GM18873 (cell line): ENCODE measurements at regions not wholly inside any gene's neighbourhood (a gene's known extent, or its start where the extent isn't known, plus 50 kb on each side); places are given as distances from the start of the nearest gene placed in this dataset.

Experiments used
- ATAC-seq: cut with Tn5 transposase; IDR thresholded peaks from one replicate; pipeline ENCODE4 v1.9.1; 2021; ENCODE audit warnings: mild to moderate bottlenecking, moderate library complexity, moderate number of reproducible peaks; ENCODE audit not compliant: unreplicated experiment, low FRiP score

DNA sequence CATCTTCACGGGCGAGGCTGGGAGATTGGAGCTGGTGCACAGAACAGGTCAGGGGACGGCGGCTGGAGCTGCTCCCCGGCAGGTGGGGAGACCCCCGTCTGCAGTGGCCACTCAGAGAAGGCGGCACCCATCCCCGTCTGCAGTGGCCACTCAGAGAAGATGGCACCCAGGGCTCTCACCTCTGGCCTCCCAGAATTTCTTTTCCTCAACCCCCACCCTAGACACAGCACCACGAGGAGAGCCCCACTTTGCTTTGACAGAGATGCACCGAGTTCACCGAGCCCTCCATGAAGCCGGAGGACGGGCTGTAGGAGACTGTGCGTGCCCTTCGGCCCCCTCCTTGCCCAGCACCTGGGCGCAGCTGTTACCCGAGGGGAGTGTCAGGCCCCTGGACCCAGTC lies 201.6 kb upstream of the SALL3 start:
- no peak for ATAC-seq

DNA sequence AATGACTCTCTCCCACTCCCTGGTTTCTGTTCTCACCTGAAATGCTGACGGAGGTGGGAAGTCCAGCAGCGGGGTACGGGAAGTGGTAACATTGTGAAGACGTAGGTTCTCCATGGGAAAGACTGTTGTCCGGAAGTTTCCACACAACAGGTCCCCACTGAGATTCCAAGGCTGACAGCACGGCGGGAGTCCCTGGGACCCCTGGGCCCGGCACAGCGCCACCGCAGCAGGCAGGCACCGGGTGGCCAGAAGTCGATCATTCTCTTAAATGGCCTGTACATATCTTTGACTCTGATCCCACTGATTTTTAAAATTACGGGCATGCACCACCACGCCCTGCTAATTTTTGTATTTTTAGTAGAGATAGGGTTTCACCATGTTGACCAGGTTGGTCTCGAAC lies 201.0 kb upstream of the SALL3 start:
- ATAC-seq = no peak

DNA sequence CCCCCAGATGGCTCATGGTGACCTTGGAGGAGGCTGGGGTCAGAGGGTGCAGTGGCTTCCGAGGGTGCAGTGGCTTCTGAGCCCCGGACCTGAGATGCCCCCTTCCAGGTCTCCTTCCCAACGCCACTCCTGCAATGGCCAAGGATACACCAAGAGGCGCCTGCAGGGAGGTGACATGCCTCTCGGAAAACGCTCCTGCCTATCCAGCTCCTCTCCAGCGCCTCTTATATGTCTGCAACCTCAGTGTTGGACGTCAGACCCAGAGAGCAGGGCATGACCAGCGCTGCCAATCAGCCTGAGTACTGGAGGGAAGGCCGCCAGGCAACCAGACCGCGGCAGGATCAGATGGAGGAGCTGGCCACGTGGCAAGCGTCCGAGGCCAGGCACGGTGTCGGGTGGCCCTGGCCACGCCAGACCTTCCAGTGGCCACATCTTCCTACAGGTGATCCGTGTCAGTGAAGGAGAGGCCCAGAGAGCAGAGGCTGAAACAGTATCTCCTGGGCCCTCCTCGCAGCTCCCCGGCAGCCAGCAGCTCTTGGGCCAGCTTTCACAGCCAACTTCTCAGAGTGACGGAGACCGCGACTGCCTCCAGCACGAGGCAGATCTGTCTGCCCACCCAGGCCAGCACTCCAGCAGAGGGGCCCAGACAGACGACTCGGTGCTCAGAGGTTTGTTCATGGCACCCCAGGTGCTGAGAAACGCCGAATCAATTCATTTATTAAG lies 199.5 kb upstream of the SALL3 start:
- ATAC-seq = no peak

DNA sequence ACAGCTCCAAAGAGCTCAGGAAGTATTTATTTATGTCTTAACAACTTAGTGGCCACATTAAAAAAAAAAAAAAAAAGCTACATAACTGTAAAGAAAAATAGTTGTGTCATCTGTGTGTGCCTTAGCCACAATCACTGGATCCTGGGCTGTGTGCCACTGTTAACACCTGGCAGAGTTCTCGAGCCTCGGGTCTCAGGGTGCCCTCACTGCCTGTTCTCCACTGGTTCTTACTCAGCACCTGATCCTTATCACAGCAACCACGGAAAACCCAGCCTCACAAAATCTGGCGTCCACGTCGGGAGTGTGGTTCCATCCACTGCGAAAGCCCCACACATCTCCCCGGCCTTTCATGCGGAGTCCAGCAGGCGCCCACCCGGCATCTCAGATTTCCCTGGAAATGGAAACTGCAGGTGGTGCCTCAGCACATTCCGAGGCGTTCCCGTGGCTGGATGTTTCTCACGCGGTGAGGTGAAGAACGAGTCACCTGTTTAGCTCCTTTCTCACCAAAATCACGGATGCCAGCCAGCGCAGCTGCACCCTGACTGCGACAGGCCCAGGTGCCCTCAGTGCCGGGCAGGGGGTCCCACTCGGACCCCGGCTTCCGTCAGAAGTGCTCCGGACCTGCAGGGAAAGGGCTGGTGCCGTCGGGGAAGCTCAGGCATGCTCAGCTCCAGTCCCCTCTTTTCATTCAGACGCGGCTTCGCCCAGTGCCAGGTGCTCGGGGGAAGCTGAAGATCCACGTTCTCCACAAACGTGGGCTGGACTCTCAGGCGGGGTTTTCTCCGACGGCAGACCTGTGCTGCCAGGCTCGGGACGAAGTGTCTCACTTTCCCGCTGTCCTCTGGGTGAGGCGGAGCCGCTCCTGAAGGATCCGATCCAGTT lies 198.7 kb upstream of the SALL3 start:
- no peak for ATAC-seq

DNA sequence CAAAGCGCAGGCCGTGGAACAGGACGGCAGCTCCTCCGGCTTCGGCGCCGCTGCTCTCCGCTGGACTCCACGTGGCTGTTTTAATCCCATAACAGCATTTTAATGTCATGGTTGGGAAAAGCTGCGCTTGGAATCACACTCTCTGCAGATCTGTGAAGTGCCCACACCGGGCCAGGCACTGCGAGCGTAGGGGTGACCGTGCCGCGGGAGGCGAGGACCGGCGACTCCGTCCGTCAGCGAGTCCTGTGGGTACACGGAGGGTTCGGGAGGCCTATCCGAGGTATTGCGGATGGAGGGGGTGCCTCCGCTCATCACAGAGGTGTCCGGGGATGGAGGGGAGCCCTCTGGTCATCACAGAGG lies 198.0 kb upstream of the SALL3 start:
- no peak for ATAC-seq

DNA sequence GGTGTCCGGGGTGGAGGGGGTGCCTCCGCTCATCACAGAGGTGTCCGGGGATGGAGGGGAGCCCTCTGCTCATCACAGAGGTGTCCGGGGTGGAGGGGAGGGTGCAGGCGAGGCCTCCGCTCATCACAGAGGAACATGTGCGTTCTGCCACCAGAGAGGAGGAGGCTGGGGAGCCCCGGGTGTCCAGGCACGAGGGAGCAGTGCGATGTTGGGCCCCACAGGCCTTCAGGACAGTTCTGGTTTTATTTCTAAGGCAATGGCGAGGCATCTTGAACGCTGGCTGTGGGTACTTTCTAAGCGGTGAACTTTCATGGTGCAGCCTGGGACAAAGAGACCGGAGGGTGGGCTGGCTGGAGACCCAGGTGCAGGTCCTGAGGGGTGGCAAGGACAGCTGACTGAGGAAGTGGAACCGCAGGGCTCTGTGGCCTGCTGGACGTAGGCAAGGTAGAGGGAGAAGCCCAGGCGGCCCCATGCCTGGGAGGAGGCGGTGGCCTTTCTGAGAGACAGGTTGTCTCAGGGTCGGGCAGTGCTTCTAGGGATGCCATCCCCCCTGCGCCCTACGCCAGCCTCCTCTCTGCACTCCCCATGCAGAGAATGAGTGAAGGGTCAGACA lies 196.6 kb upstream of the SALL3 start:
- ATAC-seq = no peak

DNA sequence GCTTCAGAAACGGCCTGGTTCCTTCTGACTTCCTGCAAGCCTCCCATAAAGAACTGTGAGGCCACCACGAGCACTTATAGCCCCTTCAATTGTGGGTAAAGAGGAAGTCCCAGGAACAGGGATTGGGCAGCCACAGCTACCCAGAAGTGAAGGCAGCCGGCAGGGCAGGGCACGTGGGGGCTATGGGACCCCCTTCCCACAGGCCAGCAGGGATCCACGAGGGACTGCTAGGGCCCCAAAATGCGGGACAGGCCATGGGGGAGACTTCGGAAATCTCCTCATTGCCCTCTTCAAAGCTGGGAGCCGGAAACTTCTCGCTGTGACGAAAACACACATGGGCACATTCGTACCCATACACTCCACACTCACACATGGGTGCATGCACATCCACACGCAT lies 196.1 kb upstream of the SALL3 start:
- ATAC-seq = no peak

DNA sequence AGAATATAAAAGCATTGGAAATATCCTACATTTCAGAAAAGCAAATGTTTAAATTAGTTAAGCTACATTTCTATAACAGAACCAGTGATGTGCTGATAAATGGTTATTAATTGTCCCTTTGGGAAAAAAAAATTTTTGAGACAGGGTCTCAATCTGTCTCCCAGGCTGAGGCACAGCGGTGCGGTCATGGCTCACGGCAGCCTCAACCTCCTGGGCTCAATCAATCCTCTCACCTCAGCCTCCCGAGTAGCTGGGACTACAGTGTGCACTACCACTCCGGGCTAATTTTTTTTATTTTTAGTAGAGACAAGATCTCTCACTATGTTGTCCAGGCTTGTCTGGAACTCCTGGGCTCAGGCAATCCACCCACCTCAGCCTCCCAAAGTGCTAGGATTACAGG lies 194.8 kb upstream of the SALL3 start:
- no peak for ATAC-seq

DNA sequence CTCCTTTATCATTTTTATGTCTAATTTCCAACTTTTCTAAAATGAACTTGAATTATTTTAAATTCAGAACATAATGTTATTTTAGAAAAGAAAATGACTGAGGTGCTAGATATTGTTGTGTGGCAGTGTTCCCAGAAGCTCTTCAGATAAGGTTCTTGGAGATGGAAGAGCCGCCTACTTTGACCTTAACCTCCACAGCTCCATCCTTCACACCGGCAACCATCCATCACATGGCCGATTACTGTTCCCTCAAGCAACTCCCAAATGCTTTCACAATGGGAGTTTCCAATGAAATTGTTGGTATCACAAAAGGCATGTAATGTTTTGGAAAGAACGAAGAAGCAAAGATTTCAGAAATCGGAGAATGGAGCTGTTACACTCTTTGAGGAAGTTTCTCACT lies 193.9 kb upstream of the SALL3 start:
- ATAC-seq = no peak

DNA sequence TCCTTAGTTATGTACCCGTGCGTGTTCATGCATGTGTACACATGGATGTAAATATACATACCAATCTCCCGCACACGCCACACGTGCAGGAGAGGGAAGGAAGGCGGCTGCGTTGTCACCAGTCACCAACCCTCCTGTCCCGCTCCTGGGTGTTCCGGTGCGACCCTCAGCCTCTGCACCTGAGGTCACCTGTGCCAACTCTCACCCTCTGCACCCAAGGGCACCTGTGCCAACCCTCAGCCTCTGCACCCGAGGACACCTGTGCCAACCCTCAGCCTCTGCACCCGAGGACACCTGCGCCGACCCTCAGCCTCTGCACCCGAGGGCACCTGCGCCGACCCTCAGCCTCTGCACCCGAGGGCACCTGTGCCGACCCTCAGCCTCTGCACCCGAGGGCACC lies 192.8 kb upstream of the SALL3 start:
- no peak for ATAC-seq

DNA sequence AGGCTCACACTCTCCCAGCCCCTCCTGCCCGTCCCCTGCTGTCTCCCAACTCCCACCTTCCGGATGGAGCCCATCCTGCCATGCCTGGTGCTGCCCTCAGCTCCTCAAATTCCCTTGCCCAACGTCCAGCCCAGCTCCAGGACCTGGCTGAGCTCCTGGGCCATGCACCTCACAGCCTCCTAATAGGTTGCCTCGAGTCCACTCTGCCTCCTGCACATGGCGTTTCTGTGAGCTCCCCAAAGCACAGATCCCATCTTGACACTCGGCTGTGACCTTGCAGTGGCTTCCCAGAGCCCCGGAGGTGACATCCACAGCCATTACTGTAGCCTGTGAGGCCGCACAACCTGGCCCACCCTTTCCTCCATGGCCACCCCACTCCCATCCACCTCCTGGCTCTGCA lies 191.9 kb upstream of the SALL3 start:
- no peak for ATAC-seq

DNA sequence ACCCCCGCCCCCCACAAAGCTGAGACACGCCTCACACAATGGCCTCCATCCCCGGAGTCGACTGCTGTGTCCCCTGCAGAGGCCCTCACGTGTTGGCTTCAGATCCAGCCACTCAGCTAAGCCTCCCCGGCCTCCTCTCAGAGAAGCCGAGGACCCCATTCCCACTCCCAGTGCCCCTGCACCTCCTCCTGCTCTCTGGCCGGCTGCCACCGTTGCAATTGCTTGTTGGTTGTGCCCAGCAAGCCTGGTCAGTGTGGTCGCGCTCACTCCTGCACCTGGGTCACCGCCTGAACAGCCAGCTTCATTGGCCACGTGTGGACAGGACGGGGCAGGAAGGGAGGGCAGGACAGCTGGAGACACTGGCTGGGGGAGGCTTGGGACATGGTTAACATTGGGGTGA lies 191.5 kb upstream of the SALL3 start:
- no peak for ATAC-seq

DNA sequence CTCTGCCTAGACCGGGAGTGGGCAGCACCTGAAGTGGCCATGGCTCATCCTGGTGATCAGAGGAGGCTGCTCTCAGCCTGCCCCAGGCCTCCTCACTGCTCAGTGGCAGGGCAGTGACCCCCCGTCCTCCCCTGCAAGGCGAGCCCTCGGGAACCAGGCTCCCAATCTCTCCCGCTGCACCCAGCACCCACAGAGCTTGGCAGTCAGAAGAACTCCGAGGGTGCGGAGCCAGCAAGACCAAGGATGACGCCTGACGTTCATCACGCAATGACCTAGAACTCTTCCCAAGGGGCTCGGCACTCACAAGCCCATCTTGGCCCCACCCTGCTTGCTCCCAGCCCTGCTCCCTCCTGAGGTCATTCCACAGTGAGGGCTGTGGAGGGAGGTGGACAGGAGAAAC lies 189.8 kb upstream of the SALL3 start:
- ATAC-seq = no peak

DNA sequence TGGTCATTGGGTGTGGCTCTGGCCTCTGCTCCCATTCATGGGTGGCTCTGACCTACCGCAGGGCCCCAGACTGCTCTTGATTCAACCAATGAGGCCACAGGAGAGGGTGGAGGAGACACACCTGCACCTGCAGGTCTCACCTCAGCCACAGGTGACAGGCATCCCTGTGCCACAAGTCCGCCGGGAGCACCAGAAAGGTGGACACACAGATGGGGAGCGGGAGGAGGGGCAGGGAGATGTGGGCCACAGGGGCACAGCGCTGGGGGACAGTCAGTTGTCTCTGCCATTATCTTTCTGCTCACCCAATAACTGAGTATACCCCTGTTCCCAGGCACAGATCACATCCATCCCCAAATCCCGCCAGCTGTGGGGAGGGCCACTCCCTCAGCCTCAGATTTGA lies 189.1 kb upstream of the SALL3 start:
- no peak for ATAC-seq

DNA sequence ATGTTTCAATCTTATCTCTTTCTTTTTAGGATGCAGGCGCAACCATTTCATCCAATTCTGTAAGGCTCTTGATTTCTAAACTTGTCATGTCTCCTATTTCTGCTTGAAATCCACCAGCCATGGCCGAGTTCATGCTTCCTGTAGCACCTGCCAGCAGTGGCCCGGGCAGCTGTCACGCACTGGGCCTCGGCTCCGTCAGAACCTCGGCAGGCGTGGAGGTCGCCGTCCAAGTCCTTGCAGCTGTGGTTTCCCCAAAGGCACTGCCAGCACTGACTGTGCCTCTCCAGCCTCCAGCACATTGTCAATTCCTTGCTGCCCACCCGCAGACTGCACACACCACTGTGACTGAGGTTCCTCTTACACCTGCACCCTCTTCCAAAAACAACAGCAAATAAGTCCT lies 188.7 kb upstream of the SALL3 start:
- no peak for ATAC-seq

DNA sequence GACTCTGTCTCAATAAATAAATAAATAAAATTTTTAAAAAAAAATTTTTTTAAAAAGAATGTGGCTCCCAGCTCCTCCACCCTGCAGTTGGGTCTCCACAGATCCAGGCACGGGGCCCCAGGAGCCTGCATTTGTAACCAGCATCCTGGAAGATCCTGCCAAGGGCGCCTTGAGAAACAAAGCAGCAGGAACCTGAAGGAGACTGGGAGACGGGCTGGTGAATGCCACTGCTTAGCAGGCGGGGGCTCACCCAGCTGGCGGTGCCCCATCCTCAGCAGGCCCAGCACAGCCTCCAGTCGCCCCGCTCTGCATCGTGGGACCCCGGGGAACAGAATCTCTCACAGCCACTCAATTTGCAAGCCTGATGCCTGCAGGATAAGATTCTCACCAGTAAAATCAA lies 187.5 kb upstream of the SALL3 start:
- ATAC-seq = no peak

DNA sequence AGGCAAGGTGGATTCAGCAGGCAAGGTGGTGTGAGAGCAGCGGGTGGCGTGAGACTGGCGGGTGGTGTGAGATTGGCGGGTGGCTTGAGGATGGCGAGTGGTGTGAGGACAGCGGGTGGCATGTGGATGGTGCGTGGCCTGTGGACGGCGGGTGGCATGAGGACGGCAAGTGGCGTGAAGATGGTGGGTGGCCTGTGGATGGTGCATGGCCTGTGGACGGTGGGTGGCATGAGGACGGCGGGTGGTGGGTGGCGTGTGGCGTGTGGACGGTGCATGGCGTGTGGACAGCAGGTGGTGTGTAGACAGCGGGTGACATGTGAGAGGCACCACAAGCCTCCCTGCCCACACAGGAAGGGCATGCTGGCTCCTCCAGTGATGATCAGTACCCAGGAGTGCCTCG lies 186.9 kb upstream of the SALL3 start:
- no peak for ATAC-seq

DNA sequence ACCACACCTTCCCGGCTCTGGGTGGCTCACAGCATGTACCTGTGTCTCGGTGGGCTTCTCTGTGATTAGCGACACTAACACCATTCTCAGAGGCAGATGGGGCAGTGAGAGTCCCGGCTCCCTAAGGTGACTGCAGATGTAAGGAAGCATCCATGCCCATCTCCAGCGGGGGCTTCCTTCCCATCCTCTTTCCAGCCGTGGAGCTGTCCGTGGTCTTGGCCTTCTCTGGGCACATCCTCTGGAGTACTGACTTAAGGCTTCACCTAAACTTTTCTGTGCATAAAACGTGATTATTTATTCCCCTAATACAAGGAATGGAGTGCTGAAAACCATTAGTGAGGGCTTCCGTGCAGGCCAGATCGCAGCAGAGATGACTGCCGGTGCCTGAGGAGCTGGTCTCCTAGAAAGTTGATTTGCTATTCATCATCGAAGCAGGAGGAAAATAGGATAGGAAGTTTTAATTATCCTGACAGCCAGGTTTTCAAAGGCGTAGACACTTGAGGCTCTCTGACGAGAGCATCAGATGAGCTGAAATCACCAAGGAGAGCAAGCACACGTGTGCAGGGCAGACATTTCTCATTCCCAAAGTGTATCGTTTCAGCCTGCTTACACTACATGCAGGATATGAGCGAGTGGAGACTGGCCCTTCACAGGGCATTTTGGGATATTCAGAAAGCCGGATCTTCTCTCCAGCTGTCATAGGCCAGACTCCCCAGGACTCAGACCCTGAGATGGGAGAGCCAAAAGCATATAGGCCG lies 186.1 kb upstream of the SALL3 start:
- ATAC-seq = no peak

DNA sequence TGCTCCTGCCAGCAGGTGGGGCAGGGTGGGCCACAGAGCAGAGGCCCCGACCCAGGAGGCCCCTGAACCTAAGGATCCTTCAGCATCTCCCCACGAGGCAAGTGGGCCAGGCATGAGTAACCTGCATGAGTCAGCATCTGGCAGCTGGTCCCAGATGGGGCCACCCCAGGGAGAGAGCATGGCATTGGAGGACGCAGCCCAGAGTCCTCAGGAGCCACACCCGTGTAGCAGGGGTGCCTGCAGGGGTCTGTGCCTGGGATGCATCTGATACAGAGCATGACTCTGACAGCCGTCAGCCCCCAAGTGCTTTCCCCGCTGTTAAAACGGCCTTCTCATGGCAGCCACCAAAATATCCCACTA lies 185.6 kb upstream of the SALL3 start:
- ATAC-seq = no peak

DNA sequence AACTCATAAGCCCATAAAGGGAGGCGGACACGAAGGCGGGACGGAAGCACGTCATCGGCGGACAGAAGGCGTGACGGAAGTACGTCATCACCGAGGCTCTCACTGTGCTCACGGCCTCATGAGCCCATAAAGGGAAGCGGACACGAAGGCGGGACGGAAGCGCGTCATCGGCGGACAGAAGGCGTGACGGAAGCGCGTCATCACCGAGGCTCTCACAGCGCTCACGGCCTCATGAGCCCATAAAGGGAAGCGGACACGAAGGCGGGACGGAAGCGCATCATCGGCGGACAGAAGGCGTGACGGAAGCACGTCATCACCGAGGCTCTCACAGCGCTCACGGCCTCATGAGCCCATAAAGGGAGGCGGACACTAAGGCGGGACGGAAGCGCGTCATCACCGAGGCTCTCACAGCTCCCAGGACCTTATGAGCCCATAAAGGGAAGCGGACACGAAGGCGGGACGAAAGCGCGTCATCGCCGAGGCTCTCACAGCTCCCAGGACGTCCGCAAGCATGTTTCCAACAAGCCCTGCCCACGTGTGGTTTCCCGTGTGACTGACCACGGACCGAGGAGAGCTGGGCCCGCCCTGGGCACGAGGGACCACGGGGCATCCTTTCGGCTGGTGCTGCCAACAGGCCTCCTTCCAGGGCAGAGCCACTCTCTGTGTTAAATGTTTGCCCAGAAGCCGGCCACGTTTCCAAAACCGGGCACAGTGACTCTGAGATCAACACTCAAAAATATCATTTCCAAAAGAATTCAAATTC lies 182.7 kb upstream of the SALL3 start:
- ATAC-seq = no peak
